ENCODE measurements at regions not wholly inside any gene's neighbourhood (a gene's known extent, or its start where the extent isn't known, plus 50 kb on each side); places are given as distances from the start of the nearest gene placed in this dataset.

DNA sequence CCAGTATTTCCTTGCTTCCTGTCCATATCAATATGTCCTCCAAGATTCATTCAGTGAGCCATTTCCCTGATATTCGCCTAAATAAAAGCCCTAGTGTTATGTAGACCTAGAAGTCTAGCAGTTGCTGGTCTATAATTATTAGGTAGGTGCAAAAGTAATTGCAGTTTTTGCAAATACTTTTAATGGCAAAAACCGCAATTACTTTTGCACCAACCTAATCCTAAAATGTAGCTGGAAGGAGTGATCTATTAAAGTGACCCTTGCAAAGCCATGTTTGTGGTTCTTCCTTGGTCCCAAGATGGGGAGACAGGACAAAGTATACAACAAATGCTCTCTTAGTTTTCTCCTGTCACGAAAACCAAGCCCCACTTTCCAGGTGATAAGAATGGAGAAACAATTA lies 193.0 kb downstream of the IDS start:
- TF ChIP-seq, protein P1, sequence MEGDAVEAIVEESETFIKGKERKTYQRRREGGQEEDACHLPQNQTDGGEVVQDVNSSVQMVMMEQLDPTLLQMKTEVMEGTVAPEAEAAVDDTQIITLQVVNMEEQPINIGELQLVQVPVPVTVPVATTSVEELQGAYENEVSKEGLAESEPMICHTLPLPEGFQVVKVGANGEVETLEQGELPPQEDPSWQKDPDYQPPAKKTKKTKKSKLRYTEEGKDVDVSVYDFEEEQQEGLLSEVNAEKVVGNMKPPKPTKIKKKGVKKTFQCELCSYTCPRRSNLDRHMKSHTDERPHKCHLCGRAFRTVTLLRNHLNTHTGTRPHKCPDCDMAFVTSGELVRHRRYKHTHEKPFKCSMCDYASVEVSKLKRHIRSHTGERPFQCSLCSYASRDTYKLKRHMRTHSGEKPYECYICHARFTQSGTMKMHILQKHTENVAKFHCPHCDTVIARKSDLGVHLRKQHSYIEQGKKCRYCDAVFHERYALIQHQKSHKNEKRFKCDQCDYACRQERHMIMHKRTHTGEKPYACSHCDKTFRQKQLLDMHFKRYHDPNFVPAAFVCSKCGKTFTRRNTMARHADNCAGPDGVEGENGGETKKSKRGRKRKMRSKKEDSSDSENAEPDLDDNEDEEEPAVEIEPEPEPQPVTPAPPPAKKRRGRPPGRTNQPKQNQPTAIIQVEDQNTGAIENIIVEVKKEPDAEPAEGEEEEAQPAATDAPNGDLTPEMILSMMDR (IDR thresholded peaks at IDR 0.05; ENCODE audit: low read depth, low read length), result no peak
- H3K4me3 ChIP-seq (ENCODE audit: low read depth, low read length), result no peak overlapping the region

DNA sequence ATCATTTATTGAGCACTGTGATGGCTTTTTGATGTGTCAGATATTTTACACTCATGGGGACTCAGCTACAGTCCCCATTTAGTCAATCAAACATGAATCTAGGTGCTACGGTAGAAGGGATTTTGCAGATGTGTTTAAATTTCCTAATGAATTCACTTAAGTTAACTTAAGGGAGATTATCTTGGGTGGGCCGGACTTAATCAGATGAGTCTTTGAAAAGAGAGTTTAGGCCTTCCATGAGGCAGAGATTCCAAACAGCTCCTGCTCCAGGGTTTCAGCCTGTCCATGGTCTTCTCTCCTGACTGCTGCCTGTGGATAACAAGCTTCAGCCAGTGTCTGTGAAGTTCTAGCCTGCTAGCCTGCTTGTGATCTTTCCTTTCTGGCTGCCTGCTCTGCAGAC lies 202.4 kb downstream of the IDS start:
- no peak overlapping the region for H3K4me3 ChIP-seq (ENCODE audit: low read depth, low read length)
- TF ChIP-seq, protein P1 (IDR thresholded peaks at IDR 0.05; ENCODE audit: low read depth, low read length), result no peak

GRCh38 chrX:149298111-149298510 lies 207.0 kb downstream of the IDS start:
- TF ChIP-seq, protein P1 (IDR thresholded peaks at IDR 0.05; ENCODE audit: low read depth, low read length), result no peak
- no peak overlapping the region for H3K4me3 ChIP-seq (ENCODE audit: low read depth, low read length)

- no peak overlapping the region for H3K4me3 ChIP-seq (ENCODE audit: low read depth, low read length)
- TF ChIP-seq, protein P1 (IDR thresholded peaks at IDR 0.05; ENCODE audit: low read depth, low read length), result no peak
Measured at GRCh38 chrX:149296092-149296491, 209.0 kb downstream of the IDS start.

DNA sequence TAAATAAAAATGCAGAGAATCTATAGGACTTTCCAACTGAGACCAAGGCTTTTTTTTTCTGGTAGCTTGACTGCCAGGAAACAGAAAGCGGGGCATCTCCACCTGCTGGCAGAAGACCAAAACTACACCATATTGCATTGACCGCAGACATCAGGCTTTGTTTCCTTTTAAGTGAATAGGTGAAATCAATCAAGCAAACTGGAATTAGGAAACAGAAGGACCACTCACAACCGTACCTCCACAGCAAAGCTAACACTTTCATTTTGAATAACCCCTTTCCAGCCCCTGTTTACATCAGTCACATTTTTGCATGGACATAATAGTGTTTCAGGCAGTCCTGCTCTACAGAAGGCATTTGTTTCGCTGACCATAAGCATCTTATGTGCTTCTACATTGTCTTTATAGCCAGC lies 218.2 kb downstream of the IDS start:
- TF ChIP-seq, protein P1 (IDR thresholded peaks at IDR 0.05; ENCODE audit: low read depth, low read length), result peak; percentile 43; the same call in 1 of the 2 replicates
- no peak overlapping the region for H3K4me3 ChIP-seq (ENCODE audit: low read depth, low read length)

DNA sequence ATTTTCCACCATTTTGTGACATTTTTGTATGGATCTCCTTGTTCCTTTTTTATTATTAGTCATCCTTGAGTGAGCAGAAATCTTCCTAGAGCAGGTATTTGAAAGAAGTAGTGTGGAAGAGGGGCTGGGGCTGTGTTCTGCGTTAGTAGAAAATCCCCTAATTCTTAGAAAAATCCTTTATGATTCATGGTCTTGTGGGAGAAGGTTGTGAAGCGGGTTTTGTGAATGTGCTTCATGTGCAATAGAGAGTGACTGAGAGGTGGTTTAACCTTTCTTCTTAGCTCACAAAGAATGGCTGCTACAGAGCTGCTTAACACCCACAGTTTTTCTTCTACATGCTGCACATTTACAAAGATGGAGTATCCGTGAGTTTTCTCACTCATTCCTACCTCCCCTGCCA lies 220.5 kb downstream of the IDS start:
- TF ChIP-seq, protein P1 (IDR thresholded peaks at IDR 0.05; ENCODE audit: low read depth, low read length), result no peak
- no peak overlapping the region for H3K4me3 ChIP-seq (ENCODE audit: low read depth, low read length)

- TF ChIP-seq, protein P1 (IDR thresholded peaks at IDR 0.05; ENCODE audit: low read depth, low read length), result no peak
- H3K4me3 ChIP-seq (ENCODE audit: low read depth, low read length), result no peak overlapping the region
Measured at GRCh38 chrX:149283853-149284252, 221.3 kb downstream of the IDS start.

Measured in WI38 (cell line).